ENCODE measurements at regions not wholly inside any gene's neighbourhood (a gene's known extent, or its start where the extent isn't known, plus 50 kb on each side); places are given as distances from the start of the nearest gene placed in this dataset.

DNA sequence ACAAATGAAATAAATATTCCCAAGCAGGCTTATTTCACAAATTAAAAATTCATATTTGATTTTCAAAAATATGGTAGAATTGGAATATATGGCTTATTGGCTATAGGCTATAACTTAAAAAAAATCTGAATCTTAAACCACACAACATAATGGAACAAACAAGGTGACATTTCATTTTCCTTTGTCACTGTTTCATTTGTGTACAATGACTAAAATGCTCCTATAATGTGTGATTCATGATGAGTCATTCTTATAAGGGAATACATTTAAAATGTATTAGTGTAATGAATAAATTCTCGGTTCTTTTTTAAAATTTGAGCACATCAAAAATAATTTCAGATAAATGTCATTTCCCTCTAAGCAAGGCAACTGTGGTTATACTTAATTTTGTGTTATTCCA is 148.0 kb upstream of the ANK3 start:
- Mint-ChIP-seq H3K36me3 (ENCODE audit: low read depth) (no peaks in the 10 kb centered on the region), H3K27ac (no peak overlapping the region), H3K9me3 (no peaks in the 10 kb centered on the region), H3K4me3 (no peak overlapping the region), H3K27me3 (ENCODE audit: low read depth, poor library complexity) (peaks cover 3% of the 10 kb centered on the region), H3K4me1 (no peaks in the 10 kb centered on the region)
- no peak for TF ChIP-seq CTCF (IDR thresholded peaks at IDR 0.05)
- DNase-seq = no peak

GRCh38 chr10:60536529-60537114 is 146.9 kb upstream of the ANK3 start:
- TF ChIP-seq CTCF (IDR thresholded peaks at IDR 0.05) = no peak
- no peaks in the 10 kb centered on the region for H3K36me3 Mint-ChIP-seq (ENCODE audit: low read depth)
- DNase-seq = no peak
- H3K4me1 Mint-ChIP-seq = no peaks in the 10 kb centered on the region
- H3K9me3 Mint-ChIP-seq = no peaks in the 10 kb centered on the region
- H3K27ac Mint-ChIP-seq = no peak overlapping the region
- H3K27me3 Mint-ChIP-seq (ENCODE audit: low read depth, poor library complexity) = peaks cover 3% of the 10 kb centered on the region
- no peak overlapping the region for H3K4me3 Mint-ChIP-seq

GRCh38 chr10:60535427-60535826 is 145.8 kb upstream of the ANK3 start:
- no peak for TF ChIP-seq CTCF (IDR thresholded peaks at IDR 0.05)
- no peaks in the 10 kb centered on the region for H3K36me3 Mint-ChIP-seq (ENCODE audit: low read depth)
- peaks cover 3% of the 10 kb centered on the region for H3K27me3 Mint-ChIP-seq (ENCODE audit: low read depth, poor library complexity)
- no peaks in the 10 kb centered on the region for H3K9me3 Mint-ChIP-seq
- no peak overlapping the region for H3K4me3 Mint-ChIP-seq
- DNase-seq = no peak
- no peaks in the 10 kb centered on the region for H3K4me1 Mint-ChIP-seq
- no peak overlapping the region for H3K27ac Mint-ChIP-seq

GRCh38 chr10:60534761-60535389 is 145.2 kb upstream of the ANK3 start:
- H3K36me3 Mint-ChIP-seq (ENCODE audit: low read depth) = no peaks in the 10 kb centered on the region
- TF ChIP-seq CTCF (IDR thresholded peaks at IDR 0.05) = no peak
- no peaks in the 10 kb centered on the region for H3K4me1 Mint-ChIP-seq
- DNase-seq = no peak
- no peak overlapping the region for H3K4me3 Mint-ChIP-seq
- peaks cover 3% of the 10 kb centered on the region for H3K27me3 Mint-ChIP-seq (ENCODE audit: low read depth, poor library complexity)
- no peak overlapping the region for H3K27ac Mint-ChIP-seq
- H3K9me3 Mint-ChIP-seq = no peaks in the 10 kb centered on the region

DNA sequence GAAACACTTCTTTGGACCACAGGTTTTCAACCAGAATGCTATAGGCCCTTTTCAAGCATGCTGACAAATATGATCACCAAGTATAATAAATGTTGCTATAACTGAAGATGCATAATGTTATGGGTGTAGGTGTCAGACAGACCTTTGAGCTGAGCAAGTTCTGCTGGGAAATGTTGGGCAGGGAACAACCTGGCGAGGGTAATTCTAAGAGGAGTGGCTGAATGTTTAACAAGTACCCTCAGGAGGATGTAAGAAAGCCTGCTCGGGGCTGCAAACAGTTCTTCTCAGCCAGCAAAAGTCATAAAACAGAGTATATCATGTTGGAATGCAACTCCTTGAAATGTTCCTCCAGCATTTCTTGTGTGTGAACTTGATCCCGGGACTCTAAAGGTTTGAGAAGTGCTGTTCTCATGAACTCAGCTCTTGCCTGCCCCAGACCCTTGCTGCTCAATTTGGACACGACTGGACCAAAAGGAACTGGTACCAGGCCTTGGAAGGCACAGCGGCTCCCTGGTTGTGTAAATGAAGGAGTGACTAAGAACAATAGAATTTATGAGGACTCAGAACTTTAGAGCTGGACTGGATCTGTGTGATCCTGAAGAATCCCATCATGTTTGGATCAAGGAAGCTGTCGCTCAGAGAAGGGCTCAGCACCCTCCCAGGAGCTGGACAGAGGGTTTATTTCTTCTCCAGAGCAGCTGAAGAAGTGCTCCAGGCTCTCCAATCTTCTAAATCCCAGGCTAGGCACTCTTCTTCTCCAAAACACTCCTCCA is 143.2 kb upstream of the ANK3 start:
- H3K36me3 Mint-ChIP-seq (ENCODE audit: low read depth) = no peaks in the 10 kb centered on the region
- no peak overlapping the region for H3K27ac Mint-ChIP-seq
- H3K27me3 Mint-ChIP-seq (ENCODE audit: low read depth, poor library complexity) = no peaks in the 10 kb centered on the region
- no peak for DNase-seq
- no peaks in the 10 kb centered on the region for H3K9me3 Mint-ChIP-seq
- no peaks in the 10 kb centered on the region for H3K4me1 Mint-ChIP-seq
- TF ChIP-seq CTCF (IDR thresholded peaks at IDR 0.05) = no peak
- H3K4me3 Mint-ChIP-seq = no peak overlapping the region

Measured in nephron progenitor cell (in vitro differentiated cells).